Prostate gland (tissue), 2 donors: ENCODE measurements at regions not wholly inside any gene's neighbourhood (a gene's known extent, or its start where the extent isn't known, plus 50 kb on each side); places are given as distances from the start of the nearest gene placed in this dataset.
"Not testable (repeated sequence)": the region's sequence is repeated elsewhere in the genome, so short reads cannot be mapped to it uniquely, and the experiment has no call there.

Source experiments
- DNase-seq: peaks from one replicate; pipeline ENCODE4 v3.0.0-alpha.2; 2019; ENCODE audit warnings: low spot score
- H3K27ac ChIP-seq, 2 donors: fragments of 200-600 bp; sonication (generic); 2 replicates each; pipeline ENCODE4 v1.5.1; 2017 to 2019
- H3K27me3 ChIP-seq: fragments of 200-600 bp; sonication (generic); replicated peaks from 2 replicates; pipeline ENCODE4 v1.5.1; 2019; ENCODE audit not compliant: insufficient read depth
- H3K36me3 ChIP-seq, 2 donors: fragments of 200-600 bp; sonication (generic); 1 replicate in 1 of 2; 2 replicates in 1 of 2; pipeline versions ENCODE4 v1.5.1 to v1.8.1; 2017 to 2019
- H3K4me1 ChIP-seq: fragments of 200-600 bp; sonication (generic); replicated peaks from 2 replicates; pipeline ENCODE4 v1.5.1; 2019
- H3K4me3 ChIP-seq, 2 donors: fragments of 200-600 bp; sonication (generic); 2 replicates each; pipeline ENCODE4 v1.5.1; 2017 to 2019
- H3K9me3 ChIP-seq: fragments of 200-600 bp; sonication (generic); 2 replicates; pipeline ENCODE4 v1.5.1; 2017
- CTCF ChIP-seq, 4 experiments: fragments of 200-600 bp in 2 of 4; fragments of 450-650 bp in 2 of 4; sonication (generic) in 2 of 4; IDR thresholded peaks; 1 replicate in 3 of 4; 2 replicates in 1 of 4; pipeline ENCODE4 v1.5.1; 2016 to 2019; ENCODE audit warnings: antibody characterized with exemption in 4 of 4, mild to moderate bottlenecking in 2 of 4, moderate library complexity in 2 of 4
- POLR2A ChIP-seq: fragments of 450-650 bp; IDR thresholded peaks from one replicate; pipeline ENCODE4 v1.6.1; 2016; ENCODE audit warnings: antibody characterized with exemption, mild to moderate bottlenecking
- POLR2AphosphoS5 ChIP-seq: sonication (generic); formaldehyde crosslinking; IDR thresholded peaks from one replicate; pipeline ENCODE4 v1.6.1; 2017; ENCODE audit warnings: antibody characterized with exemption
- WGBS: methylation state at CpG from one replicate; pipeline ENCODE4 v1.1.5; 2018; 5-methylcytosine and 5-hydroxymethylcytosine counted together
- intact Hi-C: fragments of 100-400 bp; cut with DNase I; formaldehyde crosslinking; loops from one replicate; pipeline ENCODE4 v1.14.2; 2022

GRCh38 chr12:131397493-131398181 is 313.3 kb upstream of the SFSWAP start:
- H3K4me3 ChIP-seq, result no peak overlapping the region
- H3K36me3 ChIP-seq, result no peaks in the 10 kb centered on the region
- TF ChIP-seq POLR2AphosphoS5 (no peak), POLR2A (no peak), CTCF (IDR thresholded peaks at IDR 0.05) (no peak)
- no peaks in the 10 kb centered on the region for H3K4me1 ChIP-seq
- intact Hi-C loops, result no loop called here
- DNase-seq, result no peak
- H3K27me3 ChIP-seq, result no peaks in the 10 kb centered on the region
- no peaks in the 10 kb centered on the region for H3K9me3 ChIP-seq
- WGBS, result 71% methylated on average over 5 of the region's 5 CpGs
- no peak overlapping the region for H3K27ac ChIP-seq

- intact Hi-C loops, result no loop called here
- no peaks in the 10 kb centered on the region for H3K4me1 ChIP-seq
- H3K4me3 ChIP-seq, result no peak overlapping the region
- no peak overlapping the region for H3K27ac ChIP-seq
- H3K9me3 ChIP-seq, result no peaks in the 10 kb centered on the region
- no peak for DNase-seq
- no peak for TF ChIP-seq CTCF (IDR thresholded peaks at IDR 0.05)
- no peak for TF ChIP-seq POLR2AphosphoS5
- TF ChIP-seq POLR2A, result no peak
- no peaks in the 10 kb centered on the region for H3K36me3 ChIP-seq
- no peaks in the 10 kb centered on the region for H3K27me3 ChIP-seq
These were observed 311.9 kb upstream of the SFSWAP start for GRCh38 chr12:131399000-131399399.

- DNase-seq, H3K4me3 ChIP-seq, H3K27me3 ChIP-seq, H3K27ac ChIP-seq, H3K36me3 ChIP-seq, H3K4me1 ChIP-seq, H3K9me3 ChIP-seq, intact Hi-C loops: not testable (repeated sequence)
- WGBS, result 64% methylated on average over 4 of the region's 4 CpGs
These were observed 310.1 kb upstream of the SFSWAP start for GRCh38 chr12:131400668-131401294.

- intact Hi-C loops, H3K27me3 ChIP-seq, H3K4me3 ChIP-seq, H3K27ac ChIP-seq, H3K36me3 ChIP-seq, DNase-seq, H3K9me3 ChIP-seq, H3K4me1 ChIP-seq: not testable (repeated sequence)
- WGBS, result 34% methylated on average over 11 of the region's 13 CpGs
These were observed 308.8 kb upstream of the SFSWAP start for GRCh38 chr12:131401907-131402633.

- Histone ChIP-seq H3K9me3 (no peaks in the 10 kb centered on the region), H3K36me3 (no peaks in the 10 kb centered on the region), H3K27ac (no peak overlapping the region), H3K4me3 (no peak overlapping the region), H3K27me3 (no peaks in the 10 kb centered on the region), H3K4me1 (no peaks in the 10 kb centered on the region)
- WGBS, result 83% methylated on average over 12 of the region's 14 CpGs
- no peak for TF ChIP-seq POLR2A
- intact Hi-C loops, result no loop called here
- DNase-seq, result no peak
These were observed 308.0 kb upstream of the SFSWAP start for GRCh38 chr12:131402781-131403396.

GRCh38 chr12:131403676-131404075 is 307.2 kb upstream of the SFSWAP start:
- H3K27ac ChIP-seq, result no peak overlapping the region
- H3K9me3 ChIP-seq, result no peaks in the 10 kb centered on the region
- H3K27me3 ChIP-seq, result no peaks in the 10 kb centered on the region
- H3K36me3 ChIP-seq, result no peaks in the 10 kb centered on the region
- no peak for DNase-seq
- intact Hi-C loops, result no loop called here
- whole genome bisulfite sequencing, result 91% methylated on average over 6 of the region's 6 CpGs
- no peak overlapping the region for H3K4me3 ChIP-seq
- TF ChIP-seq CTCF (IDR thresholded peaks at IDR 0.05) (no peak), POLR2AphosphoS5 (no peak), POLR2A (no peak)
- no peaks in the 10 kb centered on the region for H3K4me1 ChIP-seq
